SK-N-MC (cell line): ENCODE measurements at regions not wholly inside any gene's neighbourhood (a gene's known extent, or its start where the extent isn't known, plus 50 kb on each side); places are given as distances from the start of the nearest gene placed in this dataset.

Experiments used
- EZH2 ChIP-seq: fragments of 200-600 bp; sonication (generic); IDR thresholded peaks from one replicate; pipeline ENCODE4 v1.6.1; 2017; ENCODE audit warnings: antibody characterized with exemption
- POLR2AphosphoS5 ChIP-seq: IDR thresholded peaks from 2 replicates; pipeline ENCODE4 v1.6.1; 2012; ENCODE audit warnings: mild to moderate bottlenecking, low read depth, low read length, borderline replicate concordance

- no peak for TF ChIP-seq POLR2AphosphoS5
- TF ChIP-seq EZH2, result no peak
These were observed 136.3 kb upstream of the GATA6 start for GRCh38 chr18:22033085-22033484.
